Heart left ventricle (tissue), 16 donors: ENCODE measurements at regions not wholly inside any gene's neighbourhood (a gene's known extent, or its start where the extent isn't known, plus 50 kb on each side); places are given as distances from the start of the nearest gene placed in this dataset.

Experiments used
- ATAC-seq, 4 donors: fragments of 200-7000 bp; cut with Tn5 transposase; one replicate each; pipeline ENCODE4 v1.9.1; 2020 to 2022; ENCODE audit warnings: moderate library complexity in 4 of 4, mild to moderate bottlenecking in 3 of 4, moderate number of reproducible peaks in 1 of 4
- DNase-seq, 5 donors: peaks; one replicate each; pipeline ENCODE4 v3.0.0-alpha.2; 2020
- H3K27ac ChIP-seq, 12 donors: fragments of 200-600 bp; sonication (generic) in 4 of 12; one replicate each; pipeline versions ENCODE4 v1.5.0 to v1.8.0; 2016 to 2022; ENCODE audit warnings: mild to moderate bottlenecking in 2 of 12
- H3K27me3 ChIP-seq, 9 donors: fragments of 200-600 bp; sonication (generic) in 2 of 9; one replicate each; pipeline versions ENCODE4 v1.5.1 to v1.8.0; 2016 to 2022; ENCODE audit warnings: mild to moderate bottlenecking in 3 of 9
- H3K36me3 ChIP-seq, 9 donors: fragments of 200-600 bp; sonication (generic) in 2 of 9; one replicate each; pipeline versions ENCODE4 v1.5.0 to v1.8.0; 2018 to 2022; ENCODE audit warnings: mild to moderate bottlenecking in 2 of 9
- H3K4me1 ChIP-seq, 12 donors: fragments of 200-600 bp; sonication (generic) in 4 of 12; one replicate each; pipeline versions ENCODE4 v1.5.0 to v1.8.0; 2016 to 2022; ENCODE audit warnings: mild to moderate bottlenecking in 3 of 12
- H3K4me3 ChIP-seq, 12 donors: fragments of 200-600 bp; sonication (generic) in 4 of 12; one replicate each; pipeline versions ENCODE4 v1.5.0 to v1.8.0; 2017 to 2022; ENCODE audit warnings: mild to moderate bottlenecking in 9 of 12, moderate library complexity in 4 of 12
- H3K9me3 ChIP-seq, 12 donors: fragments of 200-600 bp; sonication (generic) in 4 of 12; one replicate each; pipeline versions ENCODE4 v1.5.0 to v1.8.0; 2016 to 2022; ENCODE audit warnings: mild to moderate bottlenecking in 1 of 12
- POLR2A ChIP-seq, 2 donors: fragments of 450-650 bp; IDR thresholded peaks; one replicate each; pipeline ENCODE4 v1.6.1; 2017; ENCODE audit warnings: antibody characterized with exemption in 2 of 2, mild to moderate bottlenecking in 2 of 2, moderate library complexity in 2 of 2
- WGBS, 4 donors: extraction: QIAGEN DNeasy Blood & Tissue Kit in 2 of 4; methylation state at CpG; one replicate each; pipeline versions ENCODE4 v1.1.5 to v1.1.7; 2013 to 2018; 5-methylcytosine and 5-hydroxymethylcytosine counted together
- intact Hi-C, 10 donors: fragments of 100-400 bp; cut with DNase I; formaldehyde crosslinking; loops; one replicate each; pipeline versions ENCODE4 v1.11.1 to v1.14.2; 2022
- TF ChIP-seq, protein P1 (sequence below), 12 donors: fragments of 200-600 bp; sonication (generic) in 4 of 12; IDR thresholded peaks; one replicate each; pipeline versions ENCODE4 v1.5.0 to v1.8.0; 2018 to 2022; ENCODE audit warnings: antibody characterized with exemption in 12 of 12, mild to moderate bottlenecking in 5 of 12
- donor health status: ischemic (EF 13 %, LVEDD 7.1; RV severe dilation, severe dysfunction).
- donor health status: healthy with polysubstance abuse.
- donor health status: DM: no; HTN: yes; CAD: no.
- donor health status: DM: no; HTN: no; CAD: no.
- donor health status: ischemic (EF 25% LVEDD 6.9; RV normal size, moderate dysfunction).
- donor health status: ischemic (EF 25% LVEDD 5.7; RV mildly dilated, moderate dysfunction).
- donor health status: healthy.
- donor health status: DM: yes; HTN: yes; CAD: no.
- donor health status: ischemic (EF 35%, LVEDD 5.7; RV mildly dilated, moderate dysfunction).
- donor health status: nonischemic (EF 11% LVEDD 7.7; RV severe dilation, severe dysfunction).
- donor health status: DM: yes; HTN: yes; CAD: no.
- donor health status: PGD.
- donor health status: ischemic (EF 29% LVEDD 5.4; RV normal size, mild dysfunction).
- donor health status: nonischemic (EF 23%, LVEDD 6.1; RV moderate dilation, normal function).

DNA sequence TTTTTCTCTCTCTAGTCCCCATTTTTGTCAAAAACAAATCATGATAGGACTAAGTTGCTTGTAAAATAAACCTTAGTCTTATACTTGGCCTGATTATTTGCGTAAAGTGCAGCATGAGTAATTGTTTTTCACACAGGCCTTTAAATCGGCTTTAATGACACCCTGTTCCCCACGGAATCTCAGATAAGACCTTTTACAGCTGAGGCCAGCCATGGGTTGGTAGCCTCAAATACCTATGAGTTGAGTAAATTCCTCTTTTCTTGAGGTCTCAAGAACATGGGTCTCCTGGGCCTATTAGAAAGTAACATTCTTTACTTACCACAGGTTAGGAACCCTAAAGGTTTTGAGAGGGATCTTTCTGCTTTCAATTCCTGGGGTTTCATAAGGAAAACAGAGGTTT lies 761.0 kb upstream of the PHF14 start:
- no peak for TF ChIP-seq POLR2A (IDR thresholded peaks at IDR 0.05)
- TF ChIP-seq, protein P1, sequence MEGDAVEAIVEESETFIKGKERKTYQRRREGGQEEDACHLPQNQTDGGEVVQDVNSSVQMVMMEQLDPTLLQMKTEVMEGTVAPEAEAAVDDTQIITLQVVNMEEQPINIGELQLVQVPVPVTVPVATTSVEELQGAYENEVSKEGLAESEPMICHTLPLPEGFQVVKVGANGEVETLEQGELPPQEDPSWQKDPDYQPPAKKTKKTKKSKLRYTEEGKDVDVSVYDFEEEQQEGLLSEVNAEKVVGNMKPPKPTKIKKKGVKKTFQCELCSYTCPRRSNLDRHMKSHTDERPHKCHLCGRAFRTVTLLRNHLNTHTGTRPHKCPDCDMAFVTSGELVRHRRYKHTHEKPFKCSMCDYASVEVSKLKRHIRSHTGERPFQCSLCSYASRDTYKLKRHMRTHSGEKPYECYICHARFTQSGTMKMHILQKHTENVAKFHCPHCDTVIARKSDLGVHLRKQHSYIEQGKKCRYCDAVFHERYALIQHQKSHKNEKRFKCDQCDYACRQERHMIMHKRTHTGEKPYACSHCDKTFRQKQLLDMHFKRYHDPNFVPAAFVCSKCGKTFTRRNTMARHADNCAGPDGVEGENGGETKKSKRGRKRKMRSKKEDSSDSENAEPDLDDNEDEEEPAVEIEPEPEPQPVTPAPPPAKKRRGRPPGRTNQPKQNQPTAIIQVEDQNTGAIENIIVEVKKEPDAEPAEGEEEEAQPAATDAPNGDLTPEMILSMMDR (IDR thresholded peaks at IDR 0.05) = no peak
- H3K27ac ChIP-seq = no peak overlapping the region
- intact Hi-C loops = no loop called here
- H3K4me3 ChIP-seq = no peak overlapping the region
- H3K9me3 ChIP-seq = peaks cover 0 to 16% (median 5%) of the 10 kb centered on the region in 12 donors
- WGBS, 4 donors = 66 to 81% (median 80%) methylated on average over 3 of the region's 3 CpGs
- H3K36me3 ChIP-seq = no peaks in the 10 kb centered on the region
- ATAC-seq (no peak), DNase-seq (no peak)
- peaks cover 0 to 17% (median 0%) of the 10 kb centered on the region in 12 donors for H3K4me1 ChIP-seq
- no peaks in the 10 kb centered on the region for H3K27me3 ChIP-seq

DNA sequence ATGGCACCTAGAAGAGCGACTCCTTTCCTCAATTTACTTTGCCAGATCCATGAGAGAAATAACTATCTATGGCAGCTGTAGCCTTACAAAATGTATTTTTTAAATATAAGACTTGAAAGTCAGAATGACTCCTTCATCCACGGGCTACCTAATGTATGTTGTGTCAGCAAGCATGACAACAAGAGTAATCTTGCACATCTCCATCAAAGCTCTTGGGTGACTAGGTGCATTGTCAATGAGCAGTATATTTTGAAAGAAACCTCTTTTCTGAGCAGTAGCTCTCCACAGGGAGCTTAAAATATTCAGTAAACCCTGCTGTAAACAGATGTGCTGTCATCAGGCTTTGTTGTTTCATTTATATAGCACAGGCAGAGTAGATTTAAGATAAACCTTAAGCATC lies 757.2 kb upstream of the PHF14 start:
- ATAC-seq = no peak
- TF ChIP-seq, protein P1 (IDR thresholded peaks at IDR 0.05) = no peak
- intact Hi-C loops = no loop called here

DNA sequence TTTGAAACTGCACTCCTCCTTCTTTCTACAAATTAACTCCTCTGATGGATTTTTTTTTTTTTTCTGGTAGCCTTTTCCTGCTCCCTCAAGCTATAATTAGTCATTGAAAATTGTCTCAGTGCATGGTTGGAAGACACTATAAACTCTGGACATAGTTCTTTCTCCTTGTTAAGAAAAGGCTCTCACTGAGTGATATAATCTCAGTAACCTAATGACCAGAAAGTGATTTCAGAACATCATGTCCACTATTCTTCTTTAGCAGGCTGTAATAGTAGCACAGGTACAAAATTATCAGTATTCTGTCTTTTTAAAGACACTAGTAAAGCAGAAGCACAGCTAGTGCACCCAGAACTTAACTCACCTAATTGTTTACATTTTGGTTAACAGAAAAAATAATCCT lies 752.6 kb upstream of the PHF14 start:
- Histone ChIP-seq H3K9me3 (no peaks in the 10 kb centered on the region), H3K36me3 (no peaks in the 10 kb centered on the region), H3K27ac (no peak overlapping the region), H3K27me3 (no peaks in the 10 kb centered on the region), H3K4me3 (no peak overlapping the region), H3K4me1 (peaks cover 0 to 33% (median 6%) of the 10 kb centered on the region in 12 donors)
- DNase-seq (no peak), ATAC-seq (peak in 1 of 4 donors; percentile 31)
- TF ChIP-seq, protein P1 (IDR thresholded peaks at IDR 0.05) = no peak
- no peak for TF ChIP-seq POLR2A (IDR thresholded peaks at IDR 0.05)
- intact Hi-C loops = loop anchor here in 1 of 10 donors (10.0 kb wide), 1 partner anchor 66 kb away; no protein-coding TSS in a partner anchor

More for the DNA sequence above, 757.2 kb upstream of the PHF14 start:
- H3K9me3 ChIP-seq = peaks cover 0 to 16% (median 5%) of the 10 kb centered on the region in 12 donors
- H3K4me3 ChIP-seq = no peak overlapping the region
- no peaks in the 10 kb centered on the region for H3K27me3 ChIP-seq
- no peak overlapping the region for H3K27ac ChIP-seq
- DNase-seq = no peak
- WGBS, 4 donors = 87 to 89% (median 88%) methylated on average over 2 of the region's 2 CpGs
- no peaks in the 10 kb centered on the region for H3K36me3 ChIP-seq
- peaks cover 0 to 18% (median 0%) of the 10 kb centered on the region in 12 donors for H3K4me1 ChIP-seq

DNA sequence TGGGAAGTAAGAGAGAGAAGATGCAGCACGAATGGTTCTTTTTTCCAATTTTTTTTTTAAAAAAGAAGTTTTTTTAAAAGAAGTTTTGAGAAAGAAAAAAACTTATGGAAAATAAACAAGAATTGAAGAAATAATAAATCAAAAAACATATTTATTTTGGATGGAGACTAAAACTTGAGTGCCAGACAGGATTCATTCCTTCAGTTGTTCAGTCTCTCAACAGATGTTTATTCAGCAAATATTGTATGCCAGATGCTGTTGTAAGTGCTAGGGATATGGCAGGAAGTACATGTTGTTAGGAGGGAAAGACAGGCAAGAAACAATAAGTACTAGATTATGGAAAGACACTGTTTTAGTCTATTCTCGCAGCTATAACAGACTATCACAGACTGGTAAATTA lies 750.7 kb upstream of the PHF14 start:
- 66 to 73% (median 72%) methylated on average over 2 of the region's 2 CpGs for WGBS, 4 donors
- no peaks in the 10 kb centered on the region for H3K9me3 ChIP-seq
- no peak for ATAC-seq
- H3K27ac ChIP-seq = no peak overlapping the region
- intact Hi-C loops = loop anchor here in 1 of 10 donors (10.0 kb wide), 1 partner anchor 68 kb away; no protein-coding TSS in a partner anchor
- no peak overlapping the region for H3K4me3 ChIP-seq
- no peaks in the 10 kb centered on the region for H3K36me3 ChIP-seq
- H3K4me1 ChIP-seq = peaks cover 0 to 29% (median 10%) of the 10 kb centered on the region in 12 donors
- no peak for DNase-seq
- H3K27me3 ChIP-seq = no peaks in the 10 kb centered on the region
- TF ChIP-seq POLR2A (IDR thresholded peaks at IDR 0.05) = no peak
- TF ChIP-seq, protein P1 (IDR thresholded peaks at IDR 0.05) = no peak
